Hepatocyte (in vitro differentiated cells): ENCODE measurements at regions not wholly inside any gene's neighbourhood (a gene's known extent, or its start where the extent isn't known, plus 50 kb on each side); places are given as distances from the start of the nearest gene placed in this dataset.

Experiments
- DNase-seq: peaks from one replicate; pipeline ENCODE4 v3.0.0-alpha.2; 2016; ENCODE audit warnings: low spot score
- H2AFZ ChIP-seq: fragments of 200-600 bp; sonication (generic); 2 replicates; pipeline ENCODE4 v1.6.0; 2016; ENCODE audit warnings: antibody characterized with exemption, mild to moderate bottlenecking
- H3K27ac ChIP-seq: fragments of 200-600 bp; sonication (generic); 2 replicates; pipeline ENCODE4 v1.5.1; 2016; ENCODE audit warnings: mild to moderate bottlenecking
- H3K27me3 ChIP-seq: fragments of 200-600 bp; sonication (generic); 2 replicates; pipeline ENCODE4 v1.6.1; 2016
- H3K36me3 ChIP-seq: fragments of 200-600 bp; sonication (generic); replicated peaks from 2 replicates; pipeline ENCODE4 v1.5.1; 2016; ENCODE audit warnings: low read depth; ENCODE audit not compliant: insufficient read depth
- H3K4me1 ChIP-seq: fragments of 200-600 bp; sonication (generic); 2 replicates; pipeline ENCODE4 v1.5.1; 2016; ENCODE audit warnings: mild to moderate bottlenecking, moderate library complexity; ENCODE audit not compliant: insufficient read depth
- H3K4me2 ChIP-seq: fragments of 200-600 bp; sonication (generic); 2 replicates; pipeline ENCODE4 v1.6.0; 2016
- H3K4me3 ChIP-seq: fragments of 200-600 bp; sonication (generic); 2 replicates; pipeline ENCODE4 v1.5.1; 2016; ENCODE audit warnings: mild to moderate bottlenecking
- H3K79me2 ChIP-seq: fragments of 200-600 bp; sonication (generic); 2 replicates; pipeline ENCODE4 v1.6.0; 2017; ENCODE audit warnings: mild to moderate bottlenecking
- H3K9me2 ChIP-seq: fragments of 200-600 bp; sonication (generic); replicated peaks from 2 replicates; pipeline ENCODE4 v1.6.0; 2017; ENCODE audit warnings: mild to moderate bottlenecking; ENCODE audit not compliant: insufficient read depth
- H3K9me3 ChIP-seq: fragments of 200-600 bp; sonication (generic); 2 replicates; pipeline ENCODE4 v1.5.1; 2016; ENCODE audit warnings: low read depth, mild to moderate bottlenecking
- H4K20me1 ChIP-seq: fragments of 200-600 bp; sonication (generic); 2 replicates; pipeline ENCODE4 v1.6.0; 2016; ENCODE audit warnings: mild to moderate bottlenecking; ENCODE audit not compliant: insufficient read depth, poor library complexity, severe bottlenecking
- CTCF ChIP-seq: fragments of 200-600 bp; sonication (generic); IDR thresholded peaks from 2 replicates; pipeline ENCODE4 v1.5.1; 2016; ENCODE audit warnings: antibody characterized with exemption, mild to moderate bottlenecking; ENCODE audit not compliant: poor library complexity
- EZH2 ChIP-seq: fragments of 200-600 bp; sonication (generic); IDR thresholded peaks from 2 replicates; pipeline ENCODE4 v1.6.1; 2016; ENCODE audit warnings: antibody characterized with exemption, mild to moderate bottlenecking, borderline replicate concordance
- EZH2phosphoT487 ChIP-seq: fragments of 200-600 bp; sonication (generic); IDR thresholded peaks from one replicate; pipeline ENCODE4 v1.6.1; 2018; ENCODE audit warnings: antibody characterized with exemption, mild to moderate bottlenecking, low read depth, moderate library complexity; ENCODE audit not compliant: unreplicated experiment, severe bottlenecking
- WGBS: methylation state at CpG from one replicate; pipeline ENCODE4 v1.1.6; 2016; ENCODE audit warnings: low lambda C conversion rate; ENCODE audit errors: missing lambda C conversion rate; 5-methylcytosine and 5-hydroxymethylcytosine counted together

DNA sequence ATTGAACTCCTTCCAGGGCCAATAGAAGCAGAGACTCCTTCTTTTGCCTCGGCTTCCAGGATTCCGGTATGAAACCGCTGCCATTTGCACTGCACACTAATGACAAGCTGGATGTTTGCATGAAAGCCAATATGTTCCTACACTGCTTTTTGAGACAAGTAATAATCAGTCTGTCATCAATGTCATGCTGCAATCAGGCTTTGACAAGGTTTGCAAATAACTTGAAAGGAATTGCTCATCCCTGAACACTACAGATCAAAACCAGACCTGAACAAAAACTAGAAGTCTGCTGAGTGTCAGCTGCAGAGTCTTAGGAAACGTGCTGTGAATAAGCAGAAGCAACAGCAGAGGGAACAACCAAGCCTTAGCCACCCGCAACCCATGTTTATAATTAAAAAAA lies 720.7 kb upstream of the CXADR start:
- no peak overlapping the region for H3K4me2 ChIP-seq
- 78% methylated on average over 5 of the region's 5 CpGs for WGBS
- TF ChIP-seq EZH2phosphoT487 = no peak
- no peak for TF ChIP-seq EZH2
- no peak for TF ChIP-seq CTCF

GRCh38 chr21:16794950-16795349 lies 717.9 kb upstream of the CXADR start:
- Histone ChIP-seq H3K4me2 (no peak overlapping the region), H3K27ac (no peak overlapping the region), H3K9me3 (no peaks in the 10 kb centered on the region), H3K27me3 (no peaks in the 10 kb centered on the region), H3K79me2 (no peaks in the 10 kb centered on the region), H4K20me1 (no peaks in the 10 kb centered on the region), H3K4me3 (no peak overlapping the region), H3K4me1 (no peaks in the 10 kb centered on the region), H3K9me2 (no peaks in the 10 kb centered on the region), H3K36me3 (no peaks in the 10 kb centered on the region), H2AFZ (no peak overlapping the region)
- no peak for TF ChIP-seq EZH2phosphoT487
- no peak for TF ChIP-seq CTCF
- no peak for TF ChIP-seq EZH2
- peak; percentile 15 for DNase-seq
- WGBS = 74% methylated on average over 3 of the region's 3 CpGs

More for the DNA sequence above, 720.7 kb upstream of the CXADR start:
- Histone ChIP-seq H3K9me3 (no peaks in the 10 kb centered on the region), H3K9me2 (no peaks in the 10 kb centered on the region), H3K36me3 (no peaks in the 10 kb centered on the region), H2AFZ (no peak overlapping the region), H3K27me3 (no peaks in the 10 kb centered on the region), H3K79me2 (no peaks in the 10 kb centered on the region), H3K4me1 (no peaks in the 10 kb centered on the region), H3K27ac (no peak overlapping the region), H3K4me3 (no peak overlapping the region), H4K20me1 (no peaks in the 10 kb centered on the region)
- no peak for DNase-seq

GRCh38 chr21:16796776-16797175 lies 716.1 kb upstream of the CXADR start:
- Histone ChIP-seq H2AFZ (no peak overlapping the region), H3K36me3 (no peaks in the 10 kb centered on the region), H3K9me3 (no peaks in the 10 kb centered on the region), H3K4me3 (no peak overlapping the region), H3K9me2 (no peaks in the 10 kb centered on the region), H3K27me3 (no peaks in the 10 kb centered on the region), H3K4me1 (no peaks in the 10 kb centered on the region), H3K79me2 (no peaks in the 10 kb centered on the region), H3K27ac (no peak overlapping the region), H3K4me2 (no peak overlapping the region), H4K20me1 (no peaks in the 10 kb centered on the region)
- TF ChIP-seq EZH2phosphoT487 (no peak), CTCF (no peak), EZH2 (no peak)
- no peak for DNase-seq

DNA sequence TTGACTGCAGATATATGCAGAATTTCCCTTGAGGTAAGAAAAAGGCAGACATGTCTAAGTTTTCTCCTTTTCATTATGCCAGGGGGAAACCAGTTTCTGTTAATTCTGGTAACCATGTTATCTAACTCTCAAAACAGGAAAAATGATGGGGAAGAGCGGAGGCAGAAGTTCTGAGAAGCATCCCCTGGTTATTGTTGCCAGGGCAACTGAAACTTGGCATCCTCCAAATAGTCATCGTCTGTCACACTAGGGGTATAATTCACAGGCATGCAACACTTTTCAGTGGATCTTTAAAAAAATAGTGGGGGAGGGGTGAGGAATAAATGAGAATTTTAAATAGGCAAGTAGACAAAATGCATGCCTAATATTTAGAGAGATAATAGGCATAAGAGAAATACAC lies 715.3 kb upstream of the CXADR start:
- H3K79me2 ChIP-seq = no peaks in the 10 kb centered on the region
- 68% methylated on average over 2 of the region's 2 CpGs for WGBS
- no peaks in the 10 kb centered on the region for H3K9me3 ChIP-seq
- no peaks in the 10 kb centered on the region for H3K4me1 ChIP-seq
- DNase-seq = no peak
- no peaks in the 10 kb centered on the region for H4K20me1 ChIP-seq
- TF ChIP-seq EZH2phosphoT487 (no peak), EZH2 (no peak), CTCF (no peak)
- no peak overlapping the region for H2AFZ ChIP-seq
- H3K9me2 ChIP-seq = no peaks in the 10 kb centered on the region
- H3K4me3 ChIP-seq = no peak overlapping the region
- H3K36me3 ChIP-seq = no peaks in the 10 kb centered on the region
- H3K27ac ChIP-seq = no peak overlapping the region
- H3K4me2 ChIP-seq = no peak overlapping the region
- H3K27me3 ChIP-seq = no peaks in the 10 kb centered on the region
